Nephron progenitor cell (in vitro differentiated cells): ENCODE measurements at regions not wholly inside any gene's neighbourhood (a gene's known extent, or its start where the extent isn't known, plus 50 kb on each side); places are given as distances from the start of the nearest gene placed in this dataset.

Experiments
- DNase-seq: peaks from one replicate; pipeline ENCODE4 v3.0.0; 2021
- H3K27ac Mint-ChIP-seq: 2 replicates; pipeline ENCODE4 v1.8.0; 2021; ENCODE audit warnings: mild to moderate bottlenecking, moderate library complexity, mixed read lengths
- H3K27me3 Mint-ChIP-seq: 2 replicates; pipeline ENCODE4 v1.8.0; 2021; ENCODE audit warnings: mild to moderate bottlenecking, low read depth, mixed read lengths; ENCODE audit not compliant: poor library complexity
- H3K36me3 Mint-ChIP-seq: 2 replicates; pipeline ENCODE4 v1.8.0; 2021; ENCODE audit warnings: low read depth, mixed read lengths
- H3K4me1 Mint-ChIP-seq: 2 replicates; pipeline ENCODE4 v1.8.0; 2021; ENCODE audit warnings: mixed read lengths
- H3K4me3 Mint-ChIP-seq: 2 replicates; pipeline ENCODE4 v1.8.0; 2021; ENCODE audit warnings: mild to moderate bottlenecking, moderate library complexity, mixed read lengths
- H3K9me3 Mint-ChIP-seq: 2 replicates; pipeline ENCODE4 v1.8.0; 2021; ENCODE audit warnings: mild to moderate bottlenecking, moderate library complexity, mixed read lengths
- CTCF ChIP-seq: fragments of 200-600 bp; sonication (generic); IDR thresholded peaks from 2 replicates; pipeline ENCODE4 v1.5.0; 2021; ENCODE audit warnings: antibody characterized with exemption

DNA sequence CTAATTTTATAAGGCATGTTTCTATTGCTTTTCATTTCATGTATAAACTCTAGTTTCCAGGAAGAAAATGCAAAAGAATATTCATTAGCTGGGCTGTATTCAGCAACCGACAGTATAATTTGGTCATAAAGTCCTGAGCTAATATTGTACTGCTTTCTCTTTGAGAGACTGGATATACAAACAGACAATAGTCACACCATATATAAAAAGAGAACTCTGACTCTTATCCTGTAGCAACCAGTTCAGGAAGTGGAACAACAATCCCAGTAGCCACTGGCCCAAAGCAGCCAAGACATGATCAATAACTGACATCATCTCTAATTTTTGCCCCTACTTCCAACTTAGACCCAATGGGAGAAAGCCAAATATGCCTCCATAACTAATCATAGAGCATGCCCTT, 160.8 kb downstream of the FSIP2 start:
- no peaks in the 10 kb centered on the region for H3K4me1 Mint-ChIP-seq

GRCh38 chr2:185919155-185919554, 180.6 kb downstream of the FSIP2 start:
- H3K27me3 Mint-ChIP-seq: no peaks in the 10 kb centered on the region
- H3K27ac Mint-ChIP-seq: no peak overlapping the region
- no peak for TF ChIP-seq CTCF
- H3K9me3 Mint-ChIP-seq: no peaks in the 10 kb centered on the region
- H3K4me1 Mint-ChIP-seq: no peaks in the 10 kb centered on the region
- H3K4me3 Mint-ChIP-seq: no peak overlapping the region
- DNase-seq: no peak
- no peaks in the 10 kb centered on the region for H3K36me3 Mint-ChIP-seq

More for the DNA sequence above, 160.8 kb downstream of the FSIP2 start:
- H3K27me3 Mint-ChIP-seq: peaks cover 4% of the 10 kb centered on the region
- TF ChIP-seq CTCF: no peak
- no peaks in the 10 kb centered on the region for H3K36me3 Mint-ChIP-seq
- no peaks in the 10 kb centered on the region for H3K9me3 Mint-ChIP-seq
- no peak overlapping the region for H3K27ac Mint-ChIP-seq
- H3K4me3 Mint-ChIP-seq: no peak overlapping the region
- DNase-seq: no peak

- Mint-ChIP-seq H3K4me3 (no peak overlapping the region), H3K9me3 (no peaks in the 10 kb centered on the region), H3K4me1 (no peaks in the 10 kb centered on the region), H3K36me3 (no peaks in the 10 kb centered on the region), H3K27ac (no peak overlapping the region), H3K27me3 (no peaks in the 10 kb centered on the region)
- DNase-seq: no peak
- TF ChIP-seq CTCF: no peak
Observed at GRCh38 chr2:185921048-185921756, 182.6 kb downstream of the FSIP2 start.

GRCh38 chr2:185934232-185934631, 195.6 kb downstream of the FSIP2 start:
- Mint-ChIP-seq H3K4me1 (no peaks in the 10 kb centered on the region), H3K4me3 (no peak overlapping the region), H3K27me3 (no peaks in the 10 kb centered on the region), H3K9me3 (no peaks in the 10 kb centered on the region), H3K27ac (no peak overlapping the region), H3K36me3 (no peaks in the 10 kb centered on the region)
- TF ChIP-seq CTCF: no peak
- DNase-seq: no peak

DNA sequence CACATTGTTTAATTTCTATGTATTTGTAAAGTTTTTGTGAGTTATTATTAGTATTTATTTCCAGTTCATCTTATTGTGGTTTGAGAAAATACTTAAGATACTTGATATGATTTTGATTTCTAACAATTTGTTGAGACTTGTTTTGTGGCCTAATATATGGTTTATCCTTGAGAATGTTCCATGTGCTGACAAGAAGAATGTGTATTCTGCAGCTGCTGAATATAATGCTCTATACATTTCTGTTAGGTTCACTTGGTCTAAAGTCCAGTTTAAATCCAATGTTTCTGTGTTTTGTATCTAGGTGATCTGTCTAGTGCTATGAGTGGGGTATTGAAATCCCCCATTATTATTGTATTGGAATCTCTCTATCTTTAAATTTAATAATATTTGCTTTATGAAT, 201.3 kb downstream of the FSIP2 start:
- H3K36me3 Mint-ChIP-seq: no peaks in the 10 kb centered on the region
- TF ChIP-seq CTCF: no peak
- H3K9me3 Mint-ChIP-seq: no peaks in the 10 kb centered on the region

GRCh38 chr2:185942855-185943254, 204.3 kb downstream of the FSIP2 start:
- H3K9me3 Mint-ChIP-seq: no peaks in the 10 kb centered on the region
- no peak overlapping the region for H3K4me3 Mint-ChIP-seq
- no peaks in the 10 kb centered on the region for H3K4me1 Mint-ChIP-seq
- H3K36me3 Mint-ChIP-seq: no peaks in the 10 kb centered on the region
- TF ChIP-seq CTCF: no peak
- H3K27me3 Mint-ChIP-seq: no peaks in the 10 kb centered on the region
- no peak for DNase-seq
- H3K27ac Mint-ChIP-seq: no peak overlapping the region

More for the DNA sequence above, 201.3 kb downstream of the FSIP2 start:
- no peaks in the 10 kb centered on the region for H3K27me3 Mint-ChIP-seq
- H3K4me3 Mint-ChIP-seq: no peak overlapping the region
- H3K4me1 Mint-ChIP-seq: no peaks in the 10 kb centered on the region
- H3K27ac Mint-ChIP-seq: no peak overlapping the region
- DNase-seq: no peak
